Inferior parietal cortex (tissue), 1 donor: ENCODE measurements at regions not wholly inside any gene's neighbourhood (a gene's known extent, or its start where the extent isn't known, plus 50 kb on each side); places are given as distances from the start of the nearest gene placed in this dataset.

Experiments used
- DNase-seq: peaks from one replicate; pipeline ENCODE4 v3.0.0-alpha.2; 2016; ENCODE audit errors: extremely low spot score

GRCh38 chr10:31606841-31607240, 287.8 kb downstream of the ZEB1 start:
- no peak for DNase-seq

- DNase-seq, result no peak
These were observed 287.0 kb downstream of the ZEB1 start for GRCh38 chr10:31605861-31606525.

- no peak for DNase-seq
These were observed 286.4 kb downstream of the ZEB1 start for GRCh38 chr10:31605426-31605825.

DNA sequence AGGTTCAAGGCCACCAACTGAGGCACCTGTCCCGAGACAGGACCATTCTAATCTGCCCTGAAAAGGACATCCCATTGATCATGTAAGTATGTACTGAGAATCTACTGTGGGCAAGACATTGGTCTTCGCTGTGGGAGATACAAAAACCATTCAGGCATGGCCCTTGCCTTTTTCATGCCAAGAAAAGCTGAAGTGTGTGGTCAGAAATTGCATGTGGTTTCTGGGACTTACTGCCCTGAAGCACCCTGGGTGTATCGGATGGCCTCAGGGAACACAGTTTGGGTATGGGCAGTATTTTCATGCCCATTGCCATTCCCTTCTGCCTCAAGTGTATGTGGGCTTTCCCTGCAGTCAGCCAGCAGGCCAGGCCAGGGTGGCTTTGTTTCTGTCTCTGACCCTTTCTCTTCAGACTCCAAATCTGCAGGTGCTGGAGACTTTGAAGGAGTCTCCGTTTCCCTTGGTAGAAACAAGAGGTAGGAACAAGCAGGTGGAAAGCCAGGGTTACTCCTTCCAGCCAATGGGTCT, 285.7 kb downstream of the ZEB1 start:
- DNase-seq, result no peak

DNA sequence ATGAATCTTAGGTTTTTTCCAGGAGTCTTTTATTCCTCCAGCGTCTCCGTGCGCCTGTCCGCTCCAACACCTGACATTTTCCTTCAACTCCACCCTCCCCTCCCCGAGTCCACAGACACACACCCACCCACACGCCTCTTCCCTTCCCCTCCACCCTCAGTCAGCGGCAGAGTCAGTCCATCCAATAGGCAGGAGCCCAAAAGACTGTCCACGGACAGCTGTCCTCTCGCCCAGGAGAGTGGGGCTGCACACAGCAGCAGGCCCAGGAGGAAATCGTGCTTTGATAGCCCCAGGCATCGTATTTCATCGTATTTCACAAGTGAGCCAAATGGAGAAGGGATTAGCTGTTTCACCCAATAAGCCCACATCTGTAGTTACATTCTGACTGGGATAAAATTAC, 285.1 kb downstream of the ZEB1 start:
- no peak for DNase-seq

GRCh38 chr10:31603235-31604087, 284.4 kb downstream of the ZEB1 start:
- peak; percentile 70 for DNase-seq

- peak; percentile 64 for DNase-seq
These were observed 283.7 kb downstream of the ZEB1 start for GRCh38 chr10:31602541-31603234.

DNA sequence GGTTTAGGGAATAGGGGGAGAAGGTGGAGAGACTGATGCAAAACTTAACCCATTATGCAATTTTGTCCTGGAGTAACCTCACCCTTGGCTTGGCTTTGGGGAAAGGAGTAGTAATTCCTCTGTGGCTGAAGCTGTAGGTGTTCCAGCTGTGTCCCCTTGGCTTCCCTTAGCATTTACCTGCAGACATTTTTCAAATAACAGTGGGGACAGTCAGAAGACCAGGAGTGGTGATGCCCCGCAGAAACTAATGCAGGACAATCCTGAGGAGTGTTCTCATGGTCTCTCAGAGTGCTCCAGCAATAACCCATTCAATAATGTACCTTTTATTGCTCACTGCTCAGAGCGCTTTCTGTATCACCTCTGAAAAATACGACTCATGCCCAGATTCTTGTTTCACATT, 282.1 kb downstream of the ZEB1 start:
- DNase-seq, result no peak

- DNase-seq, result no peak
These were observed 280.8 kb downstream of the ZEB1 start for GRCh38 chr10:31599626-31600504.

DNA sequence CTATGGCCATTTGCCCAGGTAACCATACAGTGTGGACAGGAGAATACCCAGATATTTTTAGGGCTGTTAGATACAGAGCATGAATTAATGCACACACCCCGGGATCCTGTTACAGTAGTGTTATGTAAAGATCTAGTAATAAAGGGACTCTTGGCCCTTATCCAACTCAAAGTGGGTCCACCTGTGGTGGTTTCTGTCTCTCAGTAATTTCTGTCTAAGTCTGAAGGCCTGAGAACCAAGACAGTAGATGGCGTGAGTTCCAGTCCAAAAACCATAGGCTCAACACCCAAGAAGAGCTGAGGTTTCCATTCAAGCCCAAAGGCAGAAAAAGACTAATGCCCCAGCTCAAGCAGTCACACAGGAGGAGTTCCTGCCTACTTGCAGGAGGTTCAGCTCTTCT, 277.7 kb downstream of the ZEB1 start:
- DNase-seq, result no peak

DNA sequence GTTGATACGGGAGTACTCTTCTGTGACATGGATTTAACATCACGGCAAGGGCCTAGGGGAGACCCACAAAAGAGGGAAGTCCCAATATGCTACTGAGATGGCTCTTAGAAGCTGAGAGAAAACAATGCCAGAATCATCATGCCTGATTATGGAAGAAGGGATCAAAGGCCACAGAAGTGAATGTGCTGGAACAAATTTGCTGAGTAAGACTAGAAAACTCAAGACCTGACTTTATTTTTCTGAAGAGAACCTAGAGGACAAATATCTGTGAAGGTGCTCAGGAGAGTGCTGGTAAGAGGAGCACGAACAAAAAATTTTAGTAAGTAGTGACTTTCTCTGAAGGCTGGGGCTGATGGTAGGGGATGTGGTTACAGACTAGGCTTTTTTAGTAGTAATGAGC, 277.0 kb downstream of the ZEB1 start:
- DNase-seq, result no peak

- no peak for DNase-seq
These were observed 275.4 kb downstream of the ZEB1 start for GRCh38 chr10:31594347-31594873.

DNA sequence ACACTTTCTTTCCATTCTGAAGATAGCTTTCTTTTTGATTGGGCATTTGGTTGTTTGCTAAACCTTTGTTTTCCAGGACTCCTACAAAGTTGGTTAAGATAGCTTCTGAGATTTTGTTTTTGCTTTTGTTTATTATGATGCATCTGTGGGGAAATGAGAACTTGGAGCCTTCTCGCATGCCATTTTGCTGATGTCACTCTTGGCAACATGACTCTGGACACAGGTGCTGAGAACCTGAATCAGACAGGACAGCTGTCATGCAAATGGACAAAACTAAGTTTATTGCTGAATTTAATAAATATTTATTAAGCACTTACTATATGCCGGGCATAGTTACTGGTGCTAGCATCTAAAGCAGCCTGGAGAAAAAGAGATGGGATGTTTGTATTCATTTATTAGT, 274.1 kb downstream of the ZEB1 start:
- DNase-seq, result no peak

DNA sequence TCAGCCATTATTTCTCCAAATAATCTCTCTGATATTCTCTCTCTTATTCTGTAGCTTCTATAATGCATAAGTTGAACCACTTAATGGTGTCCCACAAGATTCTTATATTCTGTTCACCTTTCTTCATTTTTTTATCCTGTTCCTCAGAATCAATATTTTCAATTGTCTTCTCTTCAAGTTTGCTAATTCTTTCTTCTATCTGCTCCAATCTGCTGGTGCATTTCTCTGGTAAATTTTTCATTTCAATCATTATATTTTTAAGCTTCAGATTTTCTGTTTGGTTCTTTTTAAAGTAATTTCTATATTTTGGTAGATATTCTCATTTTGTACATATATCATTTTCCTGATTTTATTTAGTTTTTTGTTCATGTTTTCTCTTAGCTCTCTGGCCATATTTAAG, 272.6 kb downstream of the ZEB1 start:
- DNase-seq, result no peak

- no peak for DNase-seq
These were observed 271.2 kb downstream of the ZEB1 start for GRCh38 chr10:31590023-31590800.

GRCh38 chr10:31587691-31588090, 268.7 kb downstream of the ZEB1 start:
- no peak for DNase-seq

- no peak for DNase-seq
These were observed 268.0 kb downstream of the ZEB1 start for GRCh38 chr10:31586723-31587638.

DNA sequence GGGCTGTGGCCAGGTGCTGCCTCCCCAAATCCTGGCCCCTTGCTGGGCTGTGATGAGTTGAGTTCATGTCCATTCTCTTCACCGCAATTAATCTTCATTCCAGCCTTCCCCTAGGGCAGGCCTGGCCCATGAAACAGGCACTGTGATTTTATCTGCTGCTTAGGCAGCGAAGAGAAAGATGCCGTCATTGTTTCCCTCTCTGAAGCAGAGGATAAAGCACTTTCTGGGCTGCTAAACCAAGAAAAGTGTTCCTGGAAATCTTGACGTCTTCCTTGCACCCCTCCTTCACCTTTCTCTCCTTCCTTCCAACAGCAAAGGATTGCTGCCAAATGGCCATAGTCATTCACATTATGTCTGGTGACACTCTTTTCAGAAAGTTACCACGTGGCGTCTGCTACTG, 265.9 kb downstream of the ZEB1 start:
- no peak for DNase-seq

GRCh38 chr10:31584098-31584631, 265.1 kb downstream of the ZEB1 start:
- no peak for DNase-seq
